HUES48 (cell line): ENCODE measurements at regions not wholly inside any gene's neighbourhood (a gene's known extent, or its start where the extent isn't known, plus 50 kb on each side); places are given as distances from the start of the nearest gene placed in this dataset.
"Not testable (repeated sequence)": the region's sequence is repeated elsewhere in the genome, so short reads cannot be mapped to it uniquely, and the experiment has no call there.

ENCODE experiments used
- H3K27ac ChIP-seq: one replicate; pipeline ENCODE4 v1.7.0; 2013; ENCODE audit warnings: low read depth, low read length, inconsistent platforms
- H3K27me3 ChIP-seq: 2 replicates; pipeline ENCODE4 v1.6.1; 2013; ENCODE audit warnings: mild to moderate bottlenecking, low read length; ENCODE audit not compliant: control insufficient read depth, insufficient read depth
- H3K36me3 ChIP-seq: 2 replicates; pipeline ENCODE4 v1.6.1; 2013; ENCODE audit warnings: low read length; ENCODE audit not compliant: control insufficient read depth, insufficient read depth
- H3K4me1 ChIP-seq: 2 replicates; pipeline ENCODE4 v1.6.1; 2013; ENCODE audit warnings: mild to moderate bottlenecking, low read length; ENCODE audit not compliant: control insufficient read depth, insufficient read depth
- H3K4me3 ChIP-seq: 2 replicates; pipeline ENCODE4 v1.5.1; 2013; ENCODE audit warnings: mild to moderate bottlenecking, low read depth, low read length
- H3K9ac ChIP-seq: 2 replicates; pipeline ENCODE4 v1.6.1; 2013; ENCODE audit warnings: mild to moderate bottlenecking, low read depth, low read length, moderate library complexity
- H3K9me3 ChIP-seq: 2 replicates; pipeline ENCODE4 v1.6.1; 2013; ENCODE audit warnings: low read length; ENCODE audit not compliant: control insufficient read depth, insufficient read depth

- Histone ChIP-seq H3K4me1 (no peaks in the 10 kb centered on the region), H3K4me3 (no peak overlapping the region), H3K27me3 (no peaks in the 10 kb centered on the region), H3K27ac (no peak overlapping the region), H3K9ac (no peak overlapping the region), H3K9me3 (no peaks in the 10 kb centered on the region), H3K36me3 (no peaks in the 10 kb centered on the region)
Measured at GRCh38 chr5:121624035-121624434, 227.6 kb upstream of the FTMT start.

GRCh38 chr5:121628783-121629182 is 222.9 kb upstream of the FTMT start:
- Histone ChIP-seq H3K9me3 (no peaks in the 10 kb centered on the region), H3K9ac (no peak overlapping the region), H3K36me3 (no peaks in the 10 kb centered on the region), H3K27me3 (no peaks in the 10 kb centered on the region), H3K27ac (no peak overlapping the region), H3K4me3 (no peak overlapping the region), H3K4me1 (no peaks in the 10 kb centered on the region)

GRCh38 chr5:121630402-121630801 is 221.3 kb upstream of the FTMT start:
- no peak overlapping the region for H3K9ac ChIP-seq
- no peaks in the 10 kb centered on the region for H3K27me3 ChIP-seq
- H3K27ac ChIP-seq, result no peak overlapping the region
- no peaks in the 10 kb centered on the region for H3K9me3 ChIP-seq
- no peaks in the 10 kb centered on the region for H3K4me1 ChIP-seq
- no peaks in the 10 kb centered on the region for H3K36me3 ChIP-seq
- no peak overlapping the region for H3K4me3 ChIP-seq

- H3K27ac ChIP-seq, result no peak overlapping the region
- no peaks in the 10 kb centered on the region for H3K9me3 ChIP-seq
- H3K36me3 ChIP-seq, result no peaks in the 10 kb centered on the region
- no peaks in the 10 kb centered on the region for H3K4me1 ChIP-seq
- H3K9ac ChIP-seq, result no peak overlapping the region
- H3K4me3 ChIP-seq, result no peak overlapping the region
- H3K27me3 ChIP-seq, result no peaks in the 10 kb centered on the region
Measured at GRCh38 chr5:121634946-121635345, 216.7 kb upstream of the FTMT start.

- Histone ChIP-seq H3K36me3 (no peaks in the 10 kb centered on the region), H3K4me1 (no peaks in the 10 kb centered on the region), H3K27me3 (no peaks in the 10 kb centered on the region), H3K9me3 (no peaks in the 10 kb centered on the region), H3K27ac (no peak overlapping the region), H3K9ac (no peak overlapping the region), H3K4me3 (no peak overlapping the region)
Measured at GRCh38 chr5:121638126-121638525, 213.6 kb upstream of the FTMT start.

- Histone ChIP-seq H3K4me3 (no peak overlapping the region), H3K4me1 (no peaks in the 10 kb centered on the region), H3K27ac (no peak overlapping the region), H3K36me3 (no peaks in the 10 kb centered on the region), H3K9me3 (no peaks in the 10 kb centered on the region), H3K27me3 (no peaks in the 10 kb centered on the region), H3K9ac (no peak overlapping the region)
Measured at GRCh38 chr5:121640298-121640697, 211.4 kb upstream of the FTMT start.

GRCh38 chr5:121658221-121658620 is 193.5 kb upstream of the FTMT start:
- Histone ChIP-seq H3K4me3 (no peak overlapping the region), H3K4me1 (no peaks in the 10 kb centered on the region), H3K36me3 (no peaks in the 10 kb centered on the region), H3K9me3 (no peaks in the 10 kb centered on the region), H3K27ac (no peak overlapping the region), H3K9ac (no peak overlapping the region), H3K27me3 (no peaks in the 10 kb centered on the region)

GRCh38 chr5:121660142-121660541 is 191.5 kb upstream of the FTMT start:
- Histone ChIP-seq H3K36me3 (no peaks in the 10 kb centered on the region), H3K4me1 (no peaks in the 10 kb centered on the region), H3K9me3 (no peaks in the 10 kb centered on the region), H3K27ac (no peak overlapping the region), H3K27me3 (no peaks in the 10 kb centered on the region), H3K4me3 (no peak overlapping the region), H3K9ac (no peak overlapping the region)

GRCh38 chr5:121665542-121665941 is 186.1 kb upstream of the FTMT start:
- not testable (repeated sequence) for H3K27me3 ChIP-seq, H3K9me3 ChIP-seq, H3K4me3 ChIP-seq, H3K4me1 ChIP-seq, H3K27ac ChIP-seq, H3K36me3 ChIP-seq, H3K9ac ChIP-seq

- Histone ChIP-seq H3K4me3 (no peak overlapping the region), H3K36me3 (no peaks in the 10 kb centered on the region), H3K9ac (no peak overlapping the region), H3K27ac (no peak overlapping the region), H3K9me3 (no peaks in the 10 kb centered on the region), H3K27me3 (no peaks in the 10 kb centered on the region), H3K4me1 (no peaks in the 10 kb centered on the region)
Measured at GRCh38 chr5:121667292-121667691, 184.4 kb upstream of the FTMT start.

- H3K4me1 ChIP-seq, result no peaks in the 10 kb centered on the region
- H3K27me3 ChIP-seq, result no peaks in the 10 kb centered on the region
- no peak overlapping the region for H3K27ac ChIP-seq
- H3K9ac ChIP-seq, result no peak overlapping the region
- no peaks in the 10 kb centered on the region for H3K9me3 ChIP-seq
- no peak overlapping the region for H3K4me3 ChIP-seq
- no peaks in the 10 kb centered on the region for H3K36me3 ChIP-seq
Measured at GRCh38 chr5:121668635-121669034, 183.0 kb upstream of the FTMT start.

- Histone ChIP-seq H3K27me3 (no peaks in the 10 kb centered on the region), H3K4me3 (no peak overlapping the region), H3K27ac (no peak overlapping the region), H3K9ac (no peak overlapping the region), H3K4me1 (no peaks in the 10 kb centered on the region), H3K9me3 (no peaks in the 10 kb centered on the region), H3K36me3 (no peaks in the 10 kb centered on the region)
Measured at GRCh38 chr5:121671624-121672023, 180.1 kb upstream of the FTMT start.
